HG02588 (cell line): ENCODE measurements at regions not wholly inside any gene's neighbourhood (a gene's known extent, or its start where the extent isn't known, plus 50 kb on each side); places are given as distances from the start of the nearest gene placed in this dataset.

Experiments used
- ATAC-seq: cut with Tn5 transposase; IDR thresholded peaks from one replicate; pipeline ENCODE4 v1.9.1; 2021; ENCODE audit warnings: mild to moderate bottlenecking, moderate library complexity; ENCODE audit not compliant: unreplicated experiment

GRCh38 chr15:61640756-61641155, 411.7 kb upstream of the RORA start:
- ATAC-seq = no peak

GRCh38 chr15:61639491-61639890, 410.4 kb upstream of the RORA start:
- no peak for ATAC-seq

- ATAC-seq = no peak
Measured at GRCh38 chr15:61634837-61635236, 405.7 kb upstream of the RORA start.

- ATAC-seq = no peak
Measured at GRCh38 chr15:61633951-61634350, 404.8 kb upstream of the RORA start.

- ATAC-seq = no peak
Measured at GRCh38 chr15:61629269-61629668, 400.2 kb upstream of the RORA start.

- ATAC-seq = no peak
Measured at GRCh38 chr15:61624950-61625349, 395.8 kb upstream of the RORA start.

- ATAC-seq = no peak
Measured at GRCh38 chr15:61623746-61624145, 394.6 kb upstream of the RORA start.

- ATAC-seq = no peak
Measured at GRCh38 chr15:61621865-61622264, 392.8 kb upstream of the RORA start.

GRCh38 chr15:61621146-61621545, 392.0 kb upstream of the RORA start:
- no peak for ATAC-seq

GRCh38 chr15:61620151-61620550, 391.0 kb upstream of the RORA start:
- no peak for ATAC-seq

- no peak for ATAC-seq
Measured at GRCh38 chr15:61613729-61614128, 384.6 kb upstream of the RORA start.

- no peak for ATAC-seq
Measured at GRCh38 chr15:61613138-61613537, 384.0 kb upstream of the RORA start.

- no peak for ATAC-seq
Measured at GRCh38 chr15:61612111-61612510, 383.0 kb upstream of the RORA start.

- ATAC-seq = no peak
Measured at GRCh38 chr15:61605343-61605742, 376.2 kb upstream of the RORA start.

GRCh38 chr15:61598655-61599054, 369.6 kb upstream of the RORA start:
- ATAC-seq = no peak

GRCh38 chr15:61584410-61584809, 355.3 kb upstream of the RORA start:
- ATAC-seq = no peak

- ATAC-seq = no peak
Measured at GRCh38 chr15:61582092-61582491, 353.0 kb upstream of the RORA start.

GRCh38 chr15:61575597-61575996, 346.5 kb upstream of the RORA start:
- no peak for ATAC-seq

GRCh38 chr15:61571026-61571425, 341.9 kb upstream of the RORA start:
- ATAC-seq = no peak

- no peak for ATAC-seq
Measured at GRCh38 chr15:61564785-61565184, 335.7 kb upstream of the RORA start.

GRCh38 chr15:61558172-61559136, 329.4 kb upstream of the RORA start:
- ATAC-seq = no peak

GRCh38 chr15:61556037-61556648, 327.0 kb upstream of the RORA start:
- no peak for ATAC-seq
